GM12878 (cell line): ENCODE measurements at regions not wholly inside any gene's neighbourhood (a gene's known extent, or its start where the extent isn't known, plus 50 kb on each side); places are given as distances from the start of the nearest gene placed in this dataset.

ENCODE experiments used
- ATAC-seq: fragments of 200-7000 bp; cut with Tn5 transposase; 3 replicates; pipeline ENCODE4 v1.9.1; 2020; ENCODE audit warnings: mild to moderate bottlenecking, moderate library complexity
- BruUV-seq: library from RNA; stranded (reverse); fragments of 400-500 nt; replicated peaks from 2 replicates; lab custom pipeline; 2021; lab: Mats Ljungman, UMichigan
- CTCF ChIA-PET: fragments of 300-600 bp; sonication (Branson Sonifier 250); formaldehyde crosslinking; extraction: SDS; loops from one replicate; lab custom pipeline; 2021; ENCODE audit warnings: inconsistent platforms; lab: Yijun Ruan, JAX
- POLR2A ChIA-PET: fragments of 350-600 bp; formaldehyde crosslinking; extraction: SDS; loops from one replicate; lab custom pipeline; 2021; ENCODE audit warnings: inconsistent platforms; lab: Charles Lee
- RAD21 ChIA-PET: fragments of 300-600 bp; sonication (Branson Sonifier 250); formaldehyde crosslinking; loops from one replicate; lab custom pipeline; 2023; ENCODE audit warnings: antibody characterized with exemption; ENCODE audit not compliant: unreplicated experiment; lab: Charles Lee
- SMC1A ChIA-PET: fragments of 300-600 bp; sonication (Branson Sonifier 250); formaldehyde crosslinking; loops from one replicate; lab custom pipeline; 2023; ENCODE audit not compliant: unreplicated experiment, uncharacterized antibody; lab: Charles Lee
- DNase-seq: peaks from one replicate; pipeline ENCODE4 v3.0.0-alpha.2; 2011; ENCODE audit warnings: low read depth, low spot score
- FAIRE-seq: peaks from 3 replicates; lab custom pipeline; 2011; peaks lifted over from hg19 to GRCh38; lab: Jason Lieb, UNC
- H2AFZ ChIP-seq: 2 replicates; pipeline ENCODE4 v1.6.0; 2011; ENCODE audit warnings: low read depth, low read length, control low read depth; ENCODE audit not compliant: control insufficient read depth
- H3K27ac ChIP-seq: 2 replicates; pipeline ENCODE4 v1.5.1; 2011; ENCODE audit warnings: control low read depth; ENCODE audit not compliant: control insufficient read depth, insufficient read depth
- H3K27me3 ChIP-seq, 2 experiments: replicated peaks in 1 of 2; 2 replicates each; pipeline versions ENCODE4 v1.6.0 to v1.6.1; 2011; ENCODE audit warnings: low read length in 1 of 2; ENCODE audit not compliant: control insufficient read depth in 2 of 2, insufficient read depth in 2 of 2
- H3K36me3 ChIP-seq, 2 experiments: 2 replicates each; pipeline ENCODE4 v1.5.1; 2011; ENCODE audit warnings: low read length in 1 of 2; ENCODE audit not compliant: control insufficient read depth in 2 of 2, insufficient read depth in 2 of 2
- H3K4me1 ChIP-seq: 2 replicates; pipeline ENCODE4 v1.6.1; 2011; ENCODE audit warnings: mild to moderate bottlenecking, low read length, moderate library complexity, mixed read lengths; ENCODE audit not compliant: control insufficient read depth, insufficient read depth
- H3K4me2 ChIP-seq: 2 replicates; pipeline ENCODE4 v1.6.0; 2011; ENCODE audit warnings: control low read depth; ENCODE audit not compliant: control insufficient read depth, insufficient read depth
- H3K4me3 ChIP-seq: fragments of 200-600 bp; sonication (generic); 2 replicates; pipeline ENCODE4 v1.5.1; 2016
- H3K79me2 ChIP-seq: 2 replicates; pipeline ENCODE4 v1.6.0; 2011; ENCODE audit warnings: low read length; ENCODE audit not compliant: control insufficient read depth, insufficient read depth
- H3K9ac ChIP-seq: 2 replicates; pipeline ENCODE4 v1.8.0; 2011; ENCODE audit warnings: low read length, control low read depth, mixed read lengths; ENCODE audit not compliant: control insufficient read depth, insufficient read depth
- H3K9me3 ChIP-seq: replicated peaks from 3 replicates; pipeline ENCODE4 v1.5.1; 2011; ENCODE audit warnings: mild to moderate bottlenecking, low read length; ENCODE audit not compliant: control insufficient read depth, insufficient read depth
- H4K20me1 ChIP-seq: 2 replicates; pipeline ENCODE4 v1.6.0; 2011; ENCODE audit not compliant: control insufficient read depth, insufficient read depth
- EGR1 ChIP-seq, 2 experiments: IDR thresholded peaks; 1 replicate in 1 of 2; 2 replicates in 1 of 2; pipeline ENCODE4 v1.6.1; 2011 to 2012; ENCODE audit warnings: low read depth in 2 of 2, low read length in 2 of 2, borderline replicate concordance in 1 of 2, mild to moderate bottlenecking in 1 of 2, moderate library complexity in 1 of 2
- EZH2 ChIP-seq: IDR thresholded peaks from 2 replicates; pipeline ENCODE4 v1.6.1; 2012; ENCODE audit warnings: low read depth, mild to moderate bottlenecking, control low read depth, inconsistent platforms, low read length, borderline replicate concordance; ENCODE audit not compliant: control insufficient read depth
- MEF2A ChIP-seq: IDR thresholded peaks from 2 replicates; pipeline ENCODE4 v1.6.1; 2011; ENCODE audit warnings: low read depth, mild to moderate bottlenecking, low read length, moderate library complexity; ENCODE audit not compliant: insufficient read depth
- NRF1 ChIP-seq: conservative IDR thresholded peaks from 2 replicates; pipeline ENCODE4 v1.6.1; 2011; ENCODE audit warnings: mild to moderate bottlenecking, low read depth, low read length, improper control_type of control experiment
- RELA ChIP-seq: fragments of 450-650 bp; IDR thresholded peaks from 2 replicates; pipeline ENCODE4 v1.8.0; 2014; ENCODE audit warnings: borderline replicate concordance; ENCODE audit not compliant: partially characterized antibody
- SP1 ChIP-seq: IDR thresholded peaks from one replicate; pipeline ENCODE4 v1.6.1; 2011; ENCODE audit warnings: low read depth, low read length
- WGBS: methylation state at CpG from one replicate; pipeline ENCODE4 v1.1.6; 2016; ENCODE audit warnings: low lambda C conversion rate; ENCODE audit not compliant: insufficient replicate concordance, insufficient coverage; ENCODE audit errors: missing lambda C conversion rate; 5-methylcytosine and 5-hydroxymethylcytosine counted together
- in situ Hi-C: fragments of 300-500 bp; cut with MboI; formaldehyde crosslinking; loops from 9 replicates; pipeline ENCODE4 v1.14.3; 2018; ENCODE audit warnings: mixed read lengths
- intact Hi-C: fragments of 100-400 bp; cut with micrococcal nuclease; formaldehyde crosslinking; loops from one replicate; pipeline ENCODE4 v1.14.2; 2022; ENCODE audit not compliant: unreplicated experiment
- TF ChIP-seq, protein P1 (sequence below): fragments of 450-650 bp; IDR thresholded peaks from 2 replicates; pipeline ENCODE4 v1.6.1; 2017; ENCODE audit warnings: mild to moderate bottlenecking, moderate library complexity
- TF ChIP-seq, protein P2 (sequence below): fragments of 450-650 bp; IDR thresholded peaks from 2 replicates; pipeline ENCODE4 v1.6.1; 2018; ENCODE audit warnings: mild to moderate bottlenecking, low read depth, moderate library complexity; ENCODE audit not compliant: partially characterized antibody
- TF ChIP-seq, protein P3 (sequence below): fragments of 450-650 bp; IDR thresholded peaks from 2 replicates; pipeline ENCODE4 v1.6.1; 2017; ENCODE audit warnings: low read depth, mild to moderate bottlenecking, moderate library complexity
- TF ChIP-seq, protein P4 (sequence below): fragments of 450-650 bp; IDR thresholded peaks from 2 replicates; pipeline ENCODE4 v1.6.1; 2016; ENCODE audit warnings: mild to moderate bottlenecking, moderate library complexity, borderline replicate concordance

DNA sequence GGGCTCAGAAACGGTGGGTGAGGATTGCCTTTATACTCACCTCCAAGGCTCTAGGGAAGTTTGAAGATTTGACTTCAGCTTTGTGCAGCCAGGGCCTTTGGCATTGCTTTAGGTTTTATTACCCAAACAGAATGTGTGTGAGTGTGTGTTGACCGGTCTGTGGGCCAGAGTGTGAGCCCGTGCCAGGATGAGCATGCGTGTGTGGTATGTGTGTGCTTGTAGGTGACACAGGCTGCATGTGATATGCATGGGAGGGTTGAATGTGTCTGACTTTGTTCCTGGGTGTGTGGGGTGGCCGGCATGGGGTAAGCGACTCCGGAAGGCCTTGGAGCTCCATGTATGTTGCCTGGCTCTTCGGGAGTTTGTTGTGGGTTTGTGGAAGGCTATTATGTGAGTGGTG is 160.5 kb downstream of the FOXD2 start:
- Histone ChIP-seq H4K20me1 (no peaks in the 10 kb centered on the region), H3K4me2 (no peak overlapping the region), H2AFZ (no peak overlapping the region), H3K9ac (no peak overlapping the region), H3K27me3 (peaks cover 1 to 4% of the 10 kb centered on the region in 2 experiments; a peak in 1 of 4 replicates), H3K9me3 (no peaks in the 10 kb centered on the region), H3K27ac (no peak overlapping the region), H3K79me2 (no peaks in the 10 kb centered on the region), H3K4me1 (no peaks in the 10 kb centered on the region), H3K4me3 (no peak overlapping the region), H3K36me3 (no peaks in the 10 kb centered on the region)
- ATAC-seq (no peak), DNase-seq (no peak), FAIRE-seq (no peak)
- no TSS peak for BruUV-seq
- ChIA-PET POLR2A (no interaction called here), RAD21 (interaction anchor here (0.6 kb wide), 1 partner anchor 8 kb away, joined by 3 read pairs; no protein-coding TSS in a partner anchor), CTCF (no interaction called here), SMC1A (no interaction called here)
- WGBS = 49% methylated on average over 8 of the region's 8 CpGs
- in situ Hi-C loops (no loop called here), intact Hi-C loops (no loop called here)
- TF ChIP-seq NRF1 (no peak), RELA (no peak), EZH2 (no peak), SP1 (no peak), MEF2A (no peak), EGR1 (IDR thresholded peaks at IDR 0.05; ENCODE audit: borderline replicate concordance in 1 of 2, low read depth in 2 of 2, low read length in 2 of 2) (no peak)
- TF ChIP-seq, protein P1, sequence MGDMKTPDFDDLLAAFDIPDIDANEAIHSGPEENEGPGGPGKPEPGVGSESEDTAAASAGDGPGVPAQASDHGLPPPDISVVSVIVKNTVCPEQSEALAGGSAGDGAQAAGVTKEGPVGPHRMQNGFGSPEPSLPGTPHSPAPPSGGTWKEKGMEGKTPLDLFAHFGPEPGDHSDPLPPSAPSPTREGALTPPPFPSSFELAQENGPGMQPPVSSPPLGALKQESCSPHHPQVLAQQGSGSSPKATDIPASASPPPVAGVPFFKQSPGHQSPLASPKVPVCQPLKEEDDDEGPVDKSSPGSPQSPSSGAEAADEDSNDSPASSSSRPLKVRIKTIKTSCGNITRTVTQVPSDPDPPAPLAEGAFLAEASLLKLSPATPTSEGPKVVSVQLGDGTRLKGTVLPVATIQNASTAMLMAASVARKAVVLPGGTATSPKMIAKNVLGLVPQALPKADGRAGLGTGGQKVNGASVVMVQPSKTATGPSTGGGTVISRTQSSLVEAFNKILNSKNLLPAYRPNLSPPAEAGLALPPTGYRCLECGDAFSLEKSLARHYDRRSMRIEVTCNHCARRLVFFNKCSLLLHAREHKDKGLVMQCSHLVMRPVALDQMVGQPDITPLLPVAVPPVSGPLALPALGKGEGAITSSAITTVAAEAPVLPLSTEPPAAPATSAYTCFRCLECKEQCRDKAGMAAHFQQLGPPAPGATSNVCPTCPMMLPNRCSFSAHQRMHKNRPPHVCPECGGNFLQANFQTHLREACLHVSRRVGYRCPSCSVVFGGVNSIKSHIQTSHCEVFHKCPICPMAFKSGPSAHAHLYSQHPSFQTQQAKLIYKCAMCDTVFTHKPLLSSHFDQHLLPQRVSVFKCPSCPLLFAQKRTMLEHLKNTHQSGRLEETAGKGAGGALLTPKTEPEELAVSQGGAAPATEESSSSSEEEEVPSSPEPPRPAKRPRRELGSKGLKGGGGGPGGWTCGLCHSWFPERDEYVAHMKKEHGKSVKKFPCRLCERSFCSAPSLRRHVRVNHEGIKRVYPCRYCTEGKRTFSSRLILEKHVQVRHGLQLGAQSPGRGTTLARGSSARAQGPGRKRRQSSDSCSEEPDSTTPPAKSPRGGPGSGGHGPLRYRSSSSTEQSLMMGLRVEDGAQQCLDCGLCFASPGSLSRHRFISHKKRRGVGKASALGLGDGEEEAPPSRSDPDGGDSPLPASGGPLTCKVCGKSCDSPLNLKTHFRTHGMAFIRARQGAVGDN = no peak
- TF ChIP-seq, protein P2, sequence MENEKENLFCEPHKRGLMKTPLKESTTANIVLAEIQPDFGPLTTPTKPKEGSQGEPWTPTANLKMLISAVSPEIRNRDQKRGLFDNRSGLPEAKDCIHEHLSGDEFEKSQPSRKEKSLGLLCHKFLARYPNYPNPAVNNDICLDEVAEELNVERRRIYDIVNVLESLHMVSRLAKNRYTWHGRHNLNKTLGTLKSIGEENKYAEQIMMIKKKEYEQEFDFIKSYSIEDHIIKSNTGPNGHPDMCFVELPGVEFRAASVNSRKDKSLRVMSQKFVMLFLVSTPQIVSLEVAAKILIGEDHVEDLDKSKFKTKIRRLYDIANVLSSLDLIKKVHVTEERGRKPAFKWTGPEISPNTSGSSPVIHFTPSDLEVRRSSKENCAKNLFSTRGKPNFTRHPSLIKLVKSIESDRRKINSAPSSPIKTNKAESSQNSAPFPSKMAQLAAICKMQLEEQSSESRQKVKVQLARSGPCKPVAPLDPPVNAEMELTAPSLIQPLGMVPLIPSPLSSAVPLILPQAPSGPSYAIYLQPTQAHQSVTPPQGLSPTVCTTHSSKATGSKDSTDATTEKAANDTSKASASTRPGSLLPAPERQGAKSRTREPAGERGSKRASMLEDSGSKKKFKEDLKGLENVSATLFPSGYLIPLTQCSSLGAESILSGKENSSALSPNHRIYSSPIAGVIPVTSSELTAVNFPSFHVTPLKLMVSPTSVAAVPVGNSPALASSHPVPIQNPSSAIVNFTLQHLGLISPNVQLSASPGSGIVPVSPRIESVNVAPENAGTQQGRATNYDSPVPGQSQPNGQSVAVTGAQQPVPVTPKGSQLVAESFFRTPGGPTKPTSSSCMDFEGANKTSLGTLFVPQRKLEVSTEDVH = no peak
- TF ChIP-seq, protein P3, sequence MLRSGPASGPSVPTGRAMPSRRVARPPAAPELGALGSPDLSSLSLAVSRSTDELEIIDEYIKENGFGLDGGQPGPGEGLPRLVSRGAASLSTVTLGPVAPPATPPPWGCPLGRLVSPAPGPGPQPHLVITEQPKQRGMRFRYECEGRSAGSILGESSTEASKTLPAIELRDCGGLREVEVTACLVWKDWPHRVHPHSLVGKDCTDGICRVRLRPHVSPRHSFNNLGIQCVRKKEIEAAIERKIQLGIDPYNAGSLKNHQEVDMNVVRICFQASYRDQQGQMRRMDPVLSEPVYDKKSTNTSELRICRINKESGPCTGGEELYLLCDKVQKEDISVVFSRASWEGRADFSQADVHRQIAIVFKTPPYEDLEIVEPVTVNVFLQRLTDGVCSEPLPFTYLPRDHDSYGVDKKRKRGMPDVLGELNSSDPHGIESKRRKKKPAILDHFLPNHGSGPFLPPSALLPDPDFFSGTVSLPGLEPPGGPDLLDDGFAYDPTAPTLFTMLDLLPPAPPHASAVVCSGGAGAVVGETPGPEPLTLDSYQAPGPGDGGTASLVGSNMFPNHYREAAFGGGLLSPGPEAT = no peak
- TF ChIP-seq, protein P4, sequence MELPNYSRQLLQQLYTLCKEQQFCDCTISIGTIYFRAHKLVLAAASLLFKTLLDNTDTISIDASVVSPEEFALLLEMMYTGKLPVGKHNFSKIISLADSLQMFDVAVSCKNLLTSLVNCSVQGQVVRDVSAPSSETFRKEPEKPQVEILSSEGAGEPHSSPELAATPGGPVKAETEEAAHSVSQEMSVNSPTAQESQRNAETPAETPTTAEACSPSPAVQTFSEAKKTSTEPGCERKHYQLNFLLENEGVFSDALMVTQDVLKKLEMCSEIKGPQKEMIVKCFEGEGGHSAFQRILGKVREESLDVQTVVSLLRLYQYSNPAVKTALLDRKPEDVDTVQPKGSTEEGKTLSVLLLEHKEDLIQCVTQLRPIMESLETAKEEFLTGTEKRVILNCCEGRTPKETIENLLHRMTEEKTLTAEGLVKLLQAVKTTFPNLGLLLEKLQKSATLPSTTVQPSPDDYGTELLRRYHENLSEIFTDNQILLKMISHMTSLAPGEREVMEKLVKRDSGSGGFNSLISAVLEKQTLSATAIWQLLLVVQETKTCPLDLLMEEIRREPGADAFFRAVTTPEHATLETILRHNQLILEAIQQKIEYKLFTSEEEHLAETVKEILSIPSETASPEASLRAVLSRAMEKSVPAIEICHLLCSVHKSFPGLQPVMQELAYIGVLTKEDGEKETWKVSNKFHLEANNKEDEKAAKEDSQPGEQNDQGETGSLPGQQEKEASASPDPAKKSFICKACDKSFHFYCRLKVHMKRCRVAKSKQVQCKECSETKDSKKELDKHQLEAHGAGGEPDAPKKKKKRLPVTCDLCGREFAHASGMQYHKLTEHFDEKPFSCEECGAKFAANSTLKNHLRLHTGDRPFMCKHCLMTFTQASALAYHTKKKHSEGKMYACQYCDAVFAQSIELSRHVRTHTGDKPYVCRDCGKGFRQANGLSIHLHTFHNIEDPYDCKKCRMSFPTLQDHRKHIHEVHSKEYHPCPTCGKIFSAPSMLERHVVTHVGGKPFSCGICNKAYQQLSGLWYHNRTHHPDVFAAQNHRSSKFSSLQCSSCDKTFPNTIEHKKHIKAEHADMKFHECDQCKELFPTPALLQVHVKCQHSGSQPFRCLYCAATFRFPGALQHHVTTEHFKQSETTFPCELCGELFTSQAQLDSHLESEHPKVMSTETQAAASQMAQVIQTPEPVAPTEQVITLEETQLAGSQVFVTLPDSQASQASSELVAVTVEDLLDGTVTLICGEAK = no peak
